OCI-LY7 (cell line): ENCODE measurements at regions not wholly inside any gene's neighbourhood (a gene's known extent, or its start where the extent isn't known, plus 50 kb on each side); places are given as distances from the start of the nearest gene placed in this dataset.

Experiments
- BruUV-seq: library from RNA; stranded (reverse); fragments of 400-500 nt; replicated peaks from 2 replicates; lab custom pipeline; 2021; lab: Mats Ljungman, UMichigan
- CTCF ChIA-PET: fragments of 300-600 bp; sonication (Branson Sonifier 250); formaldehyde crosslinking; loops from one replicate; lab custom pipeline; 2022; ENCODE audit warnings: antibody characterized with exemption; ENCODE audit not compliant: unreplicated experiment; lab: Charles Lee
- POLR2A ChIA-PET: fragments of 300-600 bp; sonication (Branson Sonifier 250); formaldehyde crosslinking; loops from one replicate; lab custom pipeline; 2022; ENCODE audit warnings: antibody characterized with exemption; lab: Charles Lee
- DNase-seq: peaks from one replicate; pipeline ENCODE4 v3.0.0-alpha.2; 2015; ENCODE audit warnings: low spot score
- H2AFZ ChIP-seq: fragments of 200-600 bp; sonication (generic), shearing (Covaris generic); 2 replicates; pipeline ENCODE4 v1.6.1; 2014; ENCODE audit warnings: mild to moderate bottlenecking, antibody characterized with exemption, low read length, moderate library complexity
- H3K27ac ChIP-seq: fragments of 200-600 bp; sonication (generic); 2 replicates; pipeline ENCODE4 v1.5.1; 2014; ENCODE audit warnings: mixed run types, low read depth, mild to moderate bottlenecking, moderate library complexity, low read length, inconsistent platforms; ENCODE audit not compliant: poor library complexity, severe bottlenecking
- H3K36me3 ChIP-seq: fragments of 200-600 bp; sonication (generic); 2 replicates; pipeline ENCODE4 v1.6.1; 2014; ENCODE audit warnings: mild to moderate bottlenecking, antibody characterized with exemption, low read length, moderate library complexity, mixed read lengths; ENCODE audit not compliant: insufficient read depth
- H3K4me1 ChIP-seq: fragments of 200-600 bp; sonication (generic); 2 replicates; pipeline ENCODE4 v1.5.1; 2014; ENCODE audit warnings: mild to moderate bottlenecking, low read length; ENCODE audit not compliant: insufficient read depth, poor library complexity, severe bottlenecking
- H3K4me2 ChIP-seq: fragments of 200-600 bp; sonication (generic); 2 replicates; pipeline ENCODE4 v1.6.1; 2014; ENCODE audit warnings: mild to moderate bottlenecking, low read length
- H3K4me3 ChIP-seq: fragments of 200-600 bp; sonication (generic); 2 replicates; pipeline ENCODE4 v1.5.1; 2014; ENCODE audit warnings: mild to moderate bottlenecking, low read depth, low read length; ENCODE audit not compliant: poor library complexity, severe bottlenecking
- H3K79me2 ChIP-seq: fragments of 200-600 bp; sonication (generic); 2 replicates; pipeline ENCODE4 v1.6.1; 2016; ENCODE audit warnings: low read depth, mild to moderate bottlenecking, low read length, moderate library complexity, mixed read lengths; ENCODE audit not compliant: insufficient read depth
- H3K9me2 ChIP-seq: fragments of 200-600 bp; sonication (generic); 2 replicates; pipeline ENCODE4 v1.6.1; 2016; ENCODE audit warnings: mild to moderate bottlenecking, low read length, mixed read lengths; ENCODE audit not compliant: insufficient read depth
- H3K9me3 ChIP-seq: fragments of 200-600 bp; sonication (generic); 2 replicates; pipeline ENCODE4 v1.6.1; 2014; ENCODE audit warnings: mild to moderate bottlenecking, mixed run types, low read length, mixed read lengths
- H4K20me1 ChIP-seq: fragments of 200-600 bp; sonication (generic); 2 replicates; pipeline ENCODE4 v1.6.1; 2014; ENCODE audit warnings: mild to moderate bottlenecking, antibody characterized with exemption, low read length, moderate library complexity, mixed read lengths; ENCODE audit not compliant: insufficient read depth
- EZH2phosphoT487 ChIP-seq: fragments of 200-600 bp; sonication (generic); IDR thresholded peaks from 2 replicates; pipeline ENCODE4 v1.6.1; 2018; ENCODE audit warnings: low read depth, borderline replicate concordance, mild to moderate bottlenecking, mixed run types, antibody characterized with exemption, low read length, moderate library complexity, mixed read lengths
- intact Hi-C: fragments of 100-400 bp; cut with micrococcal nuclease; formaldehyde crosslinking; loops from one replicate; pipeline ENCODE4 v1.10.0; 2022; ENCODE audit not compliant: unreplicated experiment
- TF ChIP-seq, protein P1 (sequence below): fragments of 200-600 bp; sonication (generic); conservative IDR thresholded peaks from 2 replicates; pipeline ENCODE4 v1.5.1; 2014; ENCODE audit warnings: mild to moderate bottlenecking, antibody characterized with exemption, low read length, moderate library complexity, mixed read lengths

- Histone ChIP-seq H3K36me3 (no peaks in the 10 kb centered on the region; the same call in 1 of the 2 replicates), H4K20me1 (no peaks in the 10 kb centered on the region), H3K27ac (peak overlapping the region; percentile 97), H3K9me2 (no peaks in the 10 kb centered on the region), H2AFZ (no peak overlapping the region), H3K79me2 (no peaks in the 10 kb centered on the region), H3K4me1 (peaks cover 65% of the 10 kb centered on the region), H3K9me3 (peaks cover 17% of the 10 kb centered on the region; the same call in 1 of the 2 replicates), H3K4me2 (peak overlapping the region; percentile 79), H3K4me3 (no peak overlapping the region)
- TF ChIP-seq, protein P1, sequence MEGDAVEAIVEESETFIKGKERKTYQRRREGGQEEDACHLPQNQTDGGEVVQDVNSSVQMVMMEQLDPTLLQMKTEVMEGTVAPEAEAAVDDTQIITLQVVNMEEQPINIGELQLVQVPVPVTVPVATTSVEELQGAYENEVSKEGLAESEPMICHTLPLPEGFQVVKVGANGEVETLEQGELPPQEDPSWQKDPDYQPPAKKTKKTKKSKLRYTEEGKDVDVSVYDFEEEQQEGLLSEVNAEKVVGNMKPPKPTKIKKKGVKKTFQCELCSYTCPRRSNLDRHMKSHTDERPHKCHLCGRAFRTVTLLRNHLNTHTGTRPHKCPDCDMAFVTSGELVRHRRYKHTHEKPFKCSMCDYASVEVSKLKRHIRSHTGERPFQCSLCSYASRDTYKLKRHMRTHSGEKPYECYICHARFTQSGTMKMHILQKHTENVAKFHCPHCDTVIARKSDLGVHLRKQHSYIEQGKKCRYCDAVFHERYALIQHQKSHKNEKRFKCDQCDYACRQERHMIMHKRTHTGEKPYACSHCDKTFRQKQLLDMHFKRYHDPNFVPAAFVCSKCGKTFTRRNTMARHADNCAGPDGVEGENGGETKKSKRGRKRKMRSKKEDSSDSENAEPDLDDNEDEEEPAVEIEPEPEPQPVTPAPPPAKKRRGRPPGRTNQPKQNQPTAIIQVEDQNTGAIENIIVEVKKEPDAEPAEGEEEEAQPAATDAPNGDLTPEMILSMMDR: no peak
- no peak for TF ChIP-seq EZH2phosphoT487
- ChIA-PET POLR2A (interaction anchor here (0.5 to 1.2 kb wide), 3 partner anchors 8 to 152 kb away, joined by 3 to 4 read pairs (median 3); no protein-coding TSS in a partner anchor), CTCF (interaction anchor here (0.6 to 0.7 kb wide), 2 partner anchors 8 to 417 kb away, joined by 3 read pairs; no protein-coding TSS in a partner anchor)
- DNase-seq: no peak
- BruUV-seq: no TSS peak
- intact Hi-C loops: no loop called here
These were observed 1158.0 kb downstream of the TBC1D22A start for GRCh38 chr22:47920380-47920959.

DNA sequence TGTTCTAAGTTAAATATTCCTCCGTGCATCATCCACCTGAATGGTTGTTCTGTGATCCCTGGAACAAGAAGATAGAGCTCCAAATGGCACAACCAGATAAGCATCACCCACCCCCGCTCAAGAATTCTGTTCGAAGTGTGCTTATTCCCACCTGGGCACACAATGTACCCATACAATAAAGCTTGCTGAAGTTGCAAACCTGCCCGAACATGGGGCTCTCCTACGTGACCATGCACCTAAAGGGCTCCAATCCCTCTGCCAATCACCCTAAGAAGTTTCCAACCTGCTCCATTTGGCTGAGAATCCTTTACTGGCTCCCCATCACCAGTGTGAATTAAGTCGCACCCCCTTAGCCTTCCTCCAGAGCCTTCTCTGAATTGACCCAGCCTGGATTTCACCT is 1157.4 kb downstream of the TBC1D22A start:
- no peak for TF ChIP-seq EZH2phosphoT487
- TF ChIP-seq, protein P1: no peak
- H3K79me2 ChIP-seq: no peaks in the 10 kb centered on the region
- peak overlapping the region; percentile 97 for H3K27ac ChIP-seq
- peaks cover 17% of the 10 kb centered on the region; the same call in 1 of the 2 replicates for H3K9me3 ChIP-seq
- ChIA-PET POLR2A (interaction anchor here (0.5 to 1.3 kb wide), 4 partner anchors 9 to 152 kb away, joined by 3 to 5 read pairs (median 4); no protein-coding TSS in a partner anchor), CTCF (interaction anchor here (0.7 to 1.1 kb wide), 2 partner anchors 9 to 82 kb away, joined by 3 read pairs; no protein-coding TSS in a partner anchor)
- H3K4me3 ChIP-seq: peak overlapping the region; percentile 55
- no peak for DNase-seq
- BruUV-seq: no TSS peak
- peak overlapping the region; percentile 51; the same call in 1 of the 2 replicates for H2AFZ ChIP-seq
- no peaks in the 10 kb centered on the region; the same call in 1 of the 2 replicates for H3K36me3 ChIP-seq
- H3K4me2 ChIP-seq: peak overlapping the region; percentile 79
- H3K4me1 ChIP-seq: peaks cover 68% of the 10 kb centered on the region
- H4K20me1 ChIP-seq: no peaks in the 10 kb centered on the region
- intact Hi-C loops: loop anchor here (1.0 to 10.0 kb wide), 4 partner anchors 48 to 575 kb away; no protein-coding TSS in a partner anchor
- H3K9me2 ChIP-seq: no peaks in the 10 kb centered on the region
